HepG2 (cell line): ENCODE measurements at regions not wholly inside any gene's neighbourhood (a gene's known extent, or its start where the extent isn't known, plus 50 kb on each side); places are given as distances from the start of the nearest gene placed in this dataset.

ENCODE experiments used
- ATAC-seq: fragments of 200-7000 bp; cut with Tn5 transposase; 3 replicates; pipeline ENCODE4 v1.9.1; 2020; ENCODE audit warnings: mild to moderate bottlenecking, moderate library complexity
- BruUV-seq: library from RNA; stranded (reverse); fragments of 400-500 nt; replicated peaks from 2 replicates; lab custom pipeline; 2021; lab: Mats Ljungman, UMichigan
- CTCF ChIA-PET: fragments of 300-600 bp; formaldehyde crosslinking; extraction: SDS; loops from one replicate; lab custom pipeline; 2021; ENCODE audit warnings: low total read pairs, inconsistent platforms, low intra/inter-chr PET ratio; lab: Yijun Ruan, JAX
- POLR2A ChIA-PET: fragments of 350-600 bp; sonication (Branson Sonifier 250); formaldehyde crosslinking; loops from one replicate; lab custom pipeline; 2020; ENCODE audit warnings: antibody characterized with exemption, inconsistent platforms; lab: Yijun Ruan, JAX
- DNase-seq: peaks from one replicate; pipeline ENCODE4 v3.0.0-alpha.2; 2015; ENCODE audit warnings: low spot score
- FAIRE-seq: peaks from 3 replicates; lab custom pipeline; 2011; peaks lifted over from hg19 to GRCh38; lab: Jason Lieb, UNC
- H2AFZ ChIP-seq: one replicate; pipeline ENCODE4 v1.6.1; 2011; ENCODE audit warnings: low read length, inconsistent platforms
- H3K27ac ChIP-seq: fragments of 300-600 bp; 3 replicates; pipeline ENCODE4 v1.8.0; 2011; ENCODE audit warnings: mixed run types, mild to moderate bottlenecking, mixed read lengths, low read length, inconsistent platforms; ENCODE audit not compliant: insufficient read depth; ENCODE audit errors: extremely low read length
- H3K27me3 ChIP-seq, 2 experiments: fragments of 200-600 bp in 1 of 2; 2 replicates in 1 of 2; 3 replicates in 1 of 2; pipeline versions ENCODE4 v1.6.0 to v1.8.0; 2011; ENCODE audit warnings: low read length in 2 of 2, mild to moderate bottlenecking in 2 of 2, moderate library complexity in 2 of 2, inconsistent platforms in 1 of 2; ENCODE audit not compliant: insufficient read depth in 2 of 2, control insufficient read depth in 1 of 2
- H3K36me3 ChIP-seq, 2 experiments: fragments of 200-600 bp in 1 of 2; replicated peaks in 1 of 2; 2 replicates in 1 of 2; 3 replicates in 1 of 2; pipeline versions ENCODE4 v1.5.1 to v1.8.0; 2011; ENCODE audit warnings: low read length in 2 of 2, inconsistent platforms in 1 of 2; ENCODE audit not compliant: insufficient read depth in 2 of 2, control insufficient read depth in 1 of 2
- H3K4me1 ChIP-seq: 2 replicates; pipeline ENCODE4 v1.5.1; 2012; ENCODE audit warnings: low read length, inconsistent platforms; ENCODE audit not compliant: insufficient read depth
- H3K4me2 ChIP-seq: 2 replicates; pipeline ENCODE4 v1.6.0; 2011; ENCODE audit warnings: low read depth, low read length, inconsistent platforms
- H3K4me3 ChIP-seq, 3 experiments: fragments of 200-600 bp in 1 of 3; sonication (generic), shearing (Covaris generic) in 1 of 3; replicated peaks in 1 of 3; 2 replicates each; pipeline ENCODE4 v1.5.1; 2011 to 2016; ENCODE audit warnings: low read length in 3 of 3, inconsistent platforms in 2 of 3, low read depth in 2 of 3, mild to moderate bottlenecking in 2 of 3, control low read depth in 1 of 3, mixed read lengths in 1 of 3; ENCODE audit not compliant: insufficient read depth in 1 of 3
- H3K79me2 ChIP-seq: one replicate; pipeline ENCODE4 v1.6.1; 2011; ENCODE audit warnings: low read length, inconsistent platforms; ENCODE audit not compliant: insufficient read depth
- H3K9ac ChIP-seq: 2 replicates; pipeline ENCODE4 v1.6.0; 2011; ENCODE audit warnings: mild to moderate bottlenecking, low read depth, low read length, inconsistent platforms; ENCODE audit not compliant: insufficient read depth
- H3K9me3 ChIP-seq: 2 replicates; pipeline ENCODE4 v1.5.1; 2012; ENCODE audit warnings: mild to moderate bottlenecking, low read length
- H4K20me1 ChIP-seq: 2 replicates; pipeline ENCODE4 v1.6.0; 2011; ENCODE audit warnings: inconsistent platforms, mild to moderate bottlenecking, low read length, moderate library complexity; ENCODE audit not compliant: insufficient read depth
- DPF2 ChIP-seq: sonication (generic); formaldehyde crosslinking; IDR thresholded peaks from 2 replicates; pipeline ENCODE4 v1.4.0; 2020; ENCODE audit warnings: mild to moderate bottlenecking, low read depth, missing genetic modification reagents, borderline replicate concordance
- FOXK2 ChIP-seq: fragments of 450-650 bp; IDR thresholded peaks from 2 replicates; pipeline ENCODE4 v1.6.1; 2016
- HIVEP1 ChIP-seq: sonication (generic); formaldehyde crosslinking; IDR thresholded peaks from 2 replicates; pipeline ENCODE4 v1.4.0; 2020; ENCODE audit warnings: mild to moderate bottlenecking, missing genetic modification reagents
- MIXL1 ChIP-seq: IDR thresholded peaks from 2 replicates; pipeline ENCODE4 v1.6.1; 2016
- NPAS2 ChIP-seq: sonication (generic); formaldehyde crosslinking; IDR thresholded peaks from 2 replicates; pipeline ENCODE4 v1.8.0; 2022; ENCODE audit warnings: mild to moderate bottlenecking, missing genetic modification reagents, borderline replicate concordance
- SNRNP70 ChIP-seq: fragments of 200-400 bp; formaldehyde crosslinking; IDR thresholded peaks from 2 replicates; pipeline ENCODE4 v1.6.1; 2017; ENCODE audit warnings: mild to moderate bottlenecking, low read depth, low read length, moderate library complexity
- SRF ChIP-seq: IDR thresholded peaks from 2 replicates; pipeline ENCODE4 v1.6.1; 2011; ENCODE audit warnings: mild to moderate bottlenecking, low read depth, low read length, moderate library complexity
- TCF7L2 ChIP-seq: IDR thresholded peaks from 2 replicates; pipeline ENCODE4 v1.6.1; 2011; ENCODE audit warnings: mild to moderate bottlenecking, low read depth, low read length, moderate library complexity
- TGIF2 ChIP-seq: IDR thresholded peaks from 2 replicates; pipeline ENCODE4 v1.6.1; 2016; ENCODE audit warnings: control low read depth, missing compliant biosample characterization
- ZMYM4 ChIP-seq: sonication (generic); formaldehyde crosslinking; IDR thresholded peaks from 2 replicates; pipeline ENCODE4 v1.8.1; 2023; ENCODE audit warnings: mild to moderate bottlenecking, missing genetic modification reagents
- ZNF616 ChIP-seq: sonication (generic); formaldehyde crosslinking; IDR thresholded peaks from 2 replicates; pipeline ENCODE4 v1.5.0; 2020; ENCODE audit warnings: low read depth, mild to moderate bottlenecking, missing genetic modification reagents
- WGBS: methylation state at CpG from one replicate; pipeline ENCODE4 v1.1.6; 2017; ENCODE audit warnings: low lambda C conversion rate; 5-methylcytosine and 5-hydroxymethylcytosine counted together
- in situ Hi-C: cut with HindIII; loops from 2 replicates; pipeline ENCODE4 v1.10.0; 2017; ENCODE audit warnings: low pct_unique_long_range_greater_than_20kb; ENCODE audit not compliant: extremely low pct_ligation_motif_present
- intact Hi-C: fragments of 100-400 bp; cut with micrococcal nuclease; formaldehyde crosslinking; loops from one replicate; pipeline ENCODE4 v1.10.0; 2022; ENCODE audit not compliant: unreplicated experiment
- TF ChIP-seq, protein P1 (sequence below): sonication (generic); formaldehyde crosslinking; IDR thresholded peaks from 2 replicates; pipeline ENCODE4 v1.4.0; 2020; ENCODE audit warnings: mild to moderate bottlenecking, missing genetic modification reagents
- TF ChIP-seq, protein P2 (sequence below): sonication (generic); formaldehyde crosslinking; IDR thresholded peaks from 2 replicates; pipeline ENCODE4 v1.8.1; 2022; ENCODE audit warnings: low read depth, mild to moderate bottlenecking, missing genetic modification reagents
- TF ChIP-seq, protein P3 (sequence below), 2 experiments: IDR thresholded peaks; 2 replicates each; pipeline ENCODE4 v1.6.1; 2011 to 2012; ENCODE audit warnings: low read length in 2 of 2, borderline replicate concordance in 1 of 2, low read depth in 1 of 2, mild to moderate bottlenecking in 1 of 2, moderate library complexity in 1 of 2
- TF ChIP-seq, protein P4 (sequence below): sonication (generic); formaldehyde crosslinking; IDR thresholded peaks from 2 replicates; pipeline ENCODE4 v1.8.0; 2022; ENCODE audit warnings: missing genetic modification reagents, mild to moderate bottlenecking, borderline replicate concordance

DNA sequence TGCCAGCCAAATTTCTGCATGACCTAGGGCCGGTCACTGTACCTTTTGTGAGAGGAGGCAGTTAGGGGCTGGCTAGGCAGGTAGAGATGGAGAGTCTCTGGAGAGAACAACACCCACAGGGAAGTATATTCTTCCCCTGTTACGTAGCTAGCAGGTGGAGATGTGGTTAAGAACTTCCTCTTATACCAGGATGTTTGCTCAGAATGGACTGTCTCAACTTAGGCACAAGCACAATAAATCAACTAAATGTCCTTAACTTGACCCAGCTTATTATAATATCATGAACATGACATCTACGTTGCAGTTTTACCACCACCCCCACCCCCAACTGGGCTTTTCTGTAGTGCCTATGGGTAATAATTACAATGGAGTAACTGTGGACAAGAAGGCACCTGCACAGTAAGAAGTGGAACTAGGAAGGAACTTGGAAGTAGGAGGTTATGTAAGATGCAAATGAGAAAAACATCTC lies 60.7 kb upstream of the MPEG1 start:
- intact Hi-C loops = no loop called here
- POLR2A ChIA-PET = no interaction called here

More for the DNA sequence above, 60.7 kb upstream of the MPEG1 start:
- in situ Hi-C loops = no loop called here
- TF ChIP-seq NPAS2 (CRISPR knock-in tag) (no peak), DPF2 (no peak), TCF7L2 (no peak), SNRNP70 (no peak), HIVEP1 (CRISPR knock-in tag) (no peak), TGIF2 (CRISPR knock-in tag) (no peak), ZNF616 (no peak), MIXL1 (CRISPR knock-in tag) (no peak), ZMYM4 (CRISPR knock-in tag) (no peak), FOXK2 (no peak), SRF (no peak)
- TF ChIP-seq, protein P1, sequence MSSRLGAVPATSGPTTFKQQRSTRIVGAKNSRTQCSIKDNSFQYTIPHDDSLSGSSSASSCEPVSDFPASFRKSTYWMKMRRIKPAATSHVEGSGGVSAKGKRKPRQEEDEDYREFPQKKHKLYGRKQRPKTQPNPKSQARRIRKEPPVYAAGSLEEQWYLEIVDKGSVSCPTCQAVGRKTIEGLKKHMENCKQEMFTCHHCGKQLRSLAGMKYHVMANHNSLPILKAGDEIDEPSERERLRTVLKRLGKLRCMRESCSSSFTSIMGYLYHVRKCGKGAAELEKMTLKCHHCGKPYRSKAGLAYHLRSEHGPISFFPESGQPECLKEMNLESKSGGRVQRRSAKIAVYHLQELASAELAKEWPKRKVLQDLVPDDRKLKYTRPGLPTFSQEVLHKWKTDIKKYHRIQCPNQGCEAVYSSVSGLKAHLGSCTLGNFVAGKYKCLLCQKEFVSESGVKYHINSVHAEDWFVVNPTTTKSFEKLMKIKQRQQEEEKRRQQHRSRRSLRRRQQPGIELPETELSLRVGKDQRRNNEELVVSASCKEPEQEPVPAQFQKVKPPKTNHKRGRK = no peak
- TF ChIP-seq, protein P2, sequence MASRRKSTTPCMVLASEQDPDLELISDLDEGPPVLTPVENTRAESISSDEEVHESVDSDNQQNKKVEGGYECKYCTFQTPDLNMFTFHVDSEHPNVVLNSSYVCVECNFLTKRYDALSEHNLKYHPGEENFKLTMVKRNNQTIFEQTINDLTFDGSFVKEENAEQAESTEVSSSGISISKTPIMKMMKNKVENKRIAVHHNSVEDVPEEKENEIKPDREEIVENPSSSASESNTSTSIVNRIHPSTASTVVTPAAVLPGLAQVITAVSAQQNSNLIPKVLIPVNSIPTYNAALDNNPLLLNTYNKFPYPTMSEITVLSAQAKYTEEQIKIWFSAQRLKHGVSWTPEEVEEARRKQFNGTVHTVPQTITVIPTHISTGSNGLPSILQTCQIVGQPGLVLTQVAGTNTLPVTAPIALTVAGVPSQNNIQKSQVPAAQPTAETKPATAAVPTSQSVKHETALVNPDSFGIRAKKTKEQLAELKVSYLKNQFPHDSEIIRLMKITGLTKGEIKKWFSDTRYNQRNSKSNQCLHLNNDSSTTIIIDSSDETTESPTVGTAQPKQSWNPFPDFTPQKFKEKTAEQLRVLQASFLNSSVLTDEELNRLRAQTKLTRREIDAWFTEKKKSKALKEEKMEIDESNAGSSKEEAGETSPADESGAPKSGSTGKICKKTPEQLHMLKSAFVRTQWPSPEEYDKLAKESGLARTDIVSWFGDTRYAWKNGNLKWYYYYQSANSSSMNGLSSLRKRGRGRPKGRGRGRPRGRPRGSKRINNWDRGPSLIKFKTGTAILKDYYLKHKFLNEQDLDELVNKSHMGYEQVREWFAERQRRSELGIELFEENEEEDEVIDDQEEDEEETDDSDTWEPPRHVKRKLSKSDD (CRISPR knock-in tag) = no peak
- TF ChIP-seq, protein P3, sequence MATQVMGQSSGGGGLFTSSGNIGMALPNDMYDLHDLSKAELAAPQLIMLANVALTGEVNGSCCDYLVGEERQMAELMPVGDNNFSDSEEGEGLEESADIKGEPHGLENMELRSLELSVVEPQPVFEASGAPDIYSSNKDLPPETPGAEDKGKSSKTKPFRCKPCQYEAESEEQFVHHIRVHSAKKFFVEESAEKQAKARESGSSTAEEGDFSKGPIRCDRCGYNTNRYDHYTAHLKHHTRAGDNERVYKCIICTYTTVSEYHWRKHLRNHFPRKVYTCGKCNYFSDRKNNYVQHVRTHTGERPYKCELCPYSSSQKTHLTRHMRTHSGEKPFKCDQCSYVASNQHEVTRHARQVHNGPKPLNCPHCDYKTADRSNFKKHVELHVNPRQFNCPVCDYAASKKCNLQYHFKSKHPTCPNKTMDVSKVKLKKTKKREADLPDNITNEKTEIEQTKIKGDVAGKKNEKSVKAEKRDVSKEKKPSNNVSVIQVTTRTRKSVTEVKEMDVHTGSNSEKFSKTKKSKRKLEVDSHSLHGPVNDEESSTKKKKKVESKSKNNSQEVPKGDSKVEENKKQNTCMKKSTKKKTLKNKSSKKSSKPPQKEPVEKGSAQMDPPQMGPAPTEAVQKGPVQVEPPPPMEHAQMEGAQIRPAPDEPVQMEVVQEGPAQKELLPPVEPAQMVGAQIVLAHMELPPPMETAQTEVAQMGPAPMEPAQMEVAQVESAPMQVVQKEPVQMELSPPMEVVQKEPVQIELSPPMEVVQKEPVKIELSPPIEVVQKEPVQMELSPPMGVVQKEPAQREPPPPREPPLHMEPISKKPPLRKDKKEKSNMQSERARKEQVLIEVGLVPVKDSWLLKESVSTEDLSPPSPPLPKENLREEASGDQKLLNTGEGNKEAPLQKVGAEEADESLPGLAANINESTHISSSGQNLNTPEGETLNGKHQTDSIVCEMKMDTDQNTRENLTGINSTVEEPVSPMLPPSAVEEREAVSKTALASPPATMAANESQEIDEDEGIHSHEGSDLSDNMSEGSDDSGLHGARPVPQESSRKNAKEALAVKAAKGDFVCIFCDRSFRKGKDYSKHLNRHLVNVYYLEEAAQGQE (IDR thresholded peaks at IDR 0.05; ENCODE audit: borderline replicate concordance in 1 of 2, low read depth in 1 of 2, low read length in 2 of 2) = no peak
- TF ChIP-seq, protein P4, sequence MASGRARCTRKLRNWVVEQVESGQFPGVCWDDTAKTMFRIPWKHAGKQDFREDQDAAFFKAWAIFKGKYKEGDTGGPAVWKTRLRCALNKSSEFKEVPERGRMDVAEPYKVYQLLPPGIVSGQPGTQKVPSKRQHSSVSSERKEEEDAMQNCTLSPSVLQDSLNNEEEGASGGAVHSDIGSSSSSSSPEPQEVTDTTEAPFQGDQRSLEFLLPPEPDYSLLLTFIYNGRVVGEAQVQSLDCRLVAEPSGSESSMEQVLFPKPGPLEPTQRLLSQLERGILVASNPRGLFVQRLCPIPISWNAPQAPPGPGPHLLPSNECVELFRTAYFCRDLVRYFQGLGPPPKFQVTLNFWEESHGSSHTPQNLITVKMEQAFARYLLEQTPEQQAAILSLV (CRISPR knock-in tag) = no peak
- 3% methylated on average over 3 of the region's 3 CpGs for WGBS
- no peak overlapping the region for H3K4me3 ChIP-seq
- H3K4me1 ChIP-seq = no peaks in the 10 kb centered on the region
- no peak overlapping the region for H3K4me2 ChIP-seq
- H3K36me3 ChIP-seq = no peaks in the 10 kb centered on the region
- no peak for FAIRE-seq
- DNase-seq = no peak
- no peaks in the 10 kb centered on the region for H4K20me1 ChIP-seq
- H3K9me3 ChIP-seq = no peaks in the 10 kb centered on the region
- H3K27ac ChIP-seq = no peak overlapping the region
- CTCF ChIA-PET = no interaction called here
- no peak overlapping the region for H3K9ac ChIP-seq
- H2AFZ ChIP-seq = no peak overlapping the region
- ATAC-seq = no peak
- BruUV-seq = no TSS peak
- H3K27me3 ChIP-seq = peaks cover 0 to 3% of the 10 kb centered on the region in 2 experiments; a peak in 1 of 5 replicates
- no peaks in the 10 kb centered on the region for H3K79me2 ChIP-seq
